ENCODE measurements at regions not wholly inside any gene's neighbourhood (a gene's known extent, or its start where the extent isn't known, plus 50 kb on each side); places are given as distances from the start of the nearest gene placed in this dataset.

- TF ChIP-seq POLR2AphosphoS5 (IDR thresholded peaks at IDR 0.05; ENCODE audit: insufficient read depth in 1 of 2, low read depth in 1 of 2) (no peak), CTCF (IDR thresholded peaks at IDR 0.05) (no peak), POLR2A (IDR thresholded peaks at IDR 0.05) (no peak)
- Histone ChIP-seq H3K27me3 (no peaks in the 10 kb centered on the region), H3K36me3 (no peaks in the 10 kb centered on the region), H3K9me3 (no peaks in the 10 kb centered on the region), H3K27ac (no peak overlapping the region), H3K4me1 (peaks cover 29% of the 10 kb centered on the region), H3K4me3 (no peak overlapping the region)
- no peak for DNase-seq (ENCODE audit: extremely low spot score in 2 of 2)
- intact Hi-C loops (cut with DNase I): no loop called here
Measured at GRCh38 chr2:120440521-120441350, 94.8 kb downstream of the INHBB start.

GRCh38 chr2:120441351-120441700 lies 95.4 kb downstream of the INHBB start:
- intact Hi-C loops (cut with DNase I): no loop called here
- Histone ChIP-seq H3K27ac (no peak overlapping the region), H3K9me3 (no peaks in the 10 kb centered on the region), H3K4me1 (peaks cover 25% of the 10 kb centered on the region), H3K4me3 (no peak overlapping the region), H3K27me3 (no peaks in the 10 kb centered on the region), H3K36me3 (no peaks in the 10 kb centered on the region)
- TF ChIP-seq POLR2A (IDR thresholded peaks at IDR 0.05): no peak
- no peak for TF ChIP-seq POLR2AphosphoS5 (IDR thresholded peaks at IDR 0.05; ENCODE audit: insufficient read depth in 1 of 2, low read depth in 1 of 2)
- TF ChIP-seq CTCF (IDR thresholded peaks at IDR 0.05): no peak
- no peak for DNase-seq (ENCODE audit: extremely low spot score in 2 of 2)

- Histone ChIP-seq H3K4me1 (peaks cover 19% of the 10 kb centered on the region), H3K36me3 (no peaks in the 10 kb centered on the region), H3K4me3 (peak overlapping the region; percentile 33 to 38), H3K9me3 (no peaks in the 10 kb centered on the region), H3K27ac (no peak overlapping the region), H3K27me3 (no peaks in the 10 kb centered on the region)
- no peak for DNase-seq (ENCODE audit: extremely low spot score in 2 of 2)
- TF ChIP-seq POLR2AphosphoS5 (IDR thresholded peaks at IDR 0.05; ENCODE audit: insufficient read depth in 1 of 2, low read depth in 1 of 2) (no peak), CTCF (IDR thresholded peaks at IDR 0.05) (no peak), POLR2A (IDR thresholded peaks at IDR 0.05) (no peak)
- intact Hi-C loops (cut with DNase I): no loop called here
Measured at GRCh38 chr2:120441744-120442471, 96.0 kb downstream of the INHBB start.

- Histone ChIP-seq H3K36me3 (no peaks in the 10 kb centered on the region), H3K9me3 (no peaks in the 10 kb centered on the region), H3K27ac (no peak overlapping the region), H3K4me1 (peaks cover 16% of the 10 kb centered on the region), H3K4me3 (peak overlapping the region; percentile 33 to 38), H3K27me3 (no peaks in the 10 kb centered on the region)
- TF ChIP-seq CTCF (IDR thresholded peaks at IDR 0.05) (no peak), POLR2A (IDR thresholded peaks at IDR 0.05) (no peak), POLR2AphosphoS5 (IDR thresholded peaks at IDR 0.05; ENCODE audit: insufficient read depth in 1 of 2, low read depth in 1 of 2) (no peak)
- DNase-seq (ENCODE audit: extremely low spot score in 2 of 2): no peak
- intact Hi-C loops (cut with DNase I): no loop called here
Measured at GRCh38 chr2:120442541-120442922, 96.6 kb downstream of the INHBB start.

Data from vagina (tissue), 2 donors.